ENCODE measurements at regions not wholly inside any gene's neighbourhood (a gene's known extent, or its start where the extent isn't known, plus 50 kb on each side); places are given as distances from the start of the nearest gene placed in this dataset.

DNA sequence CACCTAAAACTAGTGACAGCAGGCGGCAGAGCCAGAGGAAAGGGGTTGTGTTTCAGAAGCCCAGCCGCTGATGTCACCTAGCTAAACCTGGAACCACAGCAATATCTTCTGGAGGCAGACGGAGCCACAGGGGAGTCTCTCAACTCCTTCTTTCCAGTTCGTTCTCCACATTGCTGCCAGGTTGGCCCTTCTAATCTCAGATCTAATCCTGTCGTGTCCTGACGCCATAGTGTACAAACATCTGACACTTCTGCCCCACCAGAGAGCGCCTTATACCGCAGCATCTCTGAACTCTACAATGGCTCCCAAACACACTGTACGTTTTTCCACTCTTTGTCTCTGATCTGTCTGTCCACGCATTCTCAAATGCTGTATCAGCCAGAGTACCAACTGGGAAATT is 240.0 kb downstream of the SMARCA2 start:
- TF ChIP-seq POLR2A (IDR thresholded peaks at IDR 0.05; ENCODE audit: low read length) = no peak
- TF ChIP-seq GATA1 (IDR thresholded peaks at IDR 0.05; ENCODE audit: low read depth, low read length) = no peak
